SK-N-SH (cell line): ENCODE measurements at regions not wholly inside any gene's neighbourhood (a gene's known extent, or its start where the extent isn't known, plus 50 kb on each side); places are given as distances from the start of the nearest gene placed in this dataset.

Experiments
- CTCF ChIP-seq: fragments of 200-600 bp; sonication (generic); IDR thresholded peaks from 2 replicates; pipeline ENCODE4 v1.6.1; 2017; ENCODE audit warnings: antibody characterized with exemption, mild to moderate bottlenecking, moderate library complexity
- EP300 ChIP-seq, 2 experiments: IDR thresholded peaks; 2 replicates each; pipeline versions ENCODE4 v1.4.0 to v1.6.1; 2012; ENCODE audit warnings: borderline replicate concordance in 1 of 2, low read depth in 1 of 2, low read length in 1 of 2
- EZH2phosphoT487 ChIP-seq: fragments of 200-600 bp; sonication (generic); IDR thresholded peaks from 2 replicates; pipeline ENCODE4 v1.6.1; 2017; ENCODE audit warnings: low read depth, mixed run types, mild to moderate bottlenecking, antibody characterized with exemption, moderate library complexity, borderline replicate concordance
- FOSL2 ChIP-seq: IDR thresholded peaks from 2 replicates; pipeline ENCODE4 v1.4.0; 2012; ENCODE audit warnings: low read depth, mild to moderate bottlenecking, moderate library complexity, borderline replicate concordance
- FOXM1 ChIP-seq: IDR thresholded peaks from 2 replicates; pipeline ENCODE4 v1.4.0; 2012; ENCODE audit warnings: low read depth, mild to moderate bottlenecking
- JUND ChIP-seq: IDR thresholded peaks from 2 replicates; pipeline ENCODE4 v1.4.0; 2012
- MAX ChIP-seq: IDR thresholded peaks from 2 replicates; pipeline ENCODE4 v1.4.0; 2012; ENCODE audit warnings: low read depth
- POLR2AphosphoS5 ChIP-seq: IDR thresholded peaks from 2 replicates; pipeline ENCODE4 v1.6.1; 2012; ENCODE audit warnings: low read depth, low read length
- RAD21 ChIP-seq: IDR thresholded peaks from 2 replicates; pipeline ENCODE4 v1.6.1; 2012; ENCODE audit warnings: mild to moderate bottlenecking, low read length
- RCOR1 ChIP-seq: fragments of 150-350 bp; IDR thresholded peaks from 2 replicates; pipeline ENCODE4 v1.6.1; 2017; ENCODE audit warnings: antibody characterized with exemption, low read length
- RFX5 ChIP-seq: IDR thresholded peaks from 2 replicates; pipeline ENCODE4 v1.6.1; 2012; ENCODE audit warnings: mild to moderate bottlenecking, improper control_type of control experiment, low read length
- SMC3 ChIP-seq: IDR thresholded peaks from 2 replicates; pipeline ENCODE4 v1.6.1; 2012; ENCODE audit warnings: low read depth, low read length, improper control_type of control experiment
- TAF1 ChIP-seq: IDR thresholded peaks from 2 replicates; pipeline ENCODE4 v1.6.1; 2012; ENCODE audit warnings: low read depth, mild to moderate bottlenecking, low read length, moderate library complexity, borderline replicate concordance

GRCh38 chr6:8905757-8906156 is 470.4 kb upstream of the SLC35B3 start:
- no peak for TF ChIP-seq JUND
- no peak for TF ChIP-seq RAD21
- TF ChIP-seq CTCF, result no peak
- TF ChIP-seq RFX5, result no peak
- TF ChIP-seq EP300 (IDR thresholded peaks at IDR 0.05; ENCODE audit: borderline replicate concordance in 1 of 2, low read depth in 1 of 2, low read length in 1 of 2), result no peak
- TF ChIP-seq MAX, result no peak
- TF ChIP-seq SMC3, result no peak
- TF ChIP-seq TAF1, result no peak
- no peak for TF ChIP-seq FOXM1
- TF ChIP-seq POLR2AphosphoS5, result no peak
- no peak for TF ChIP-seq RCOR1
- TF ChIP-seq FOSL2, result no peak
- no peak for TF ChIP-seq EZH2phosphoT487
